SK-N-SH (cell line): ENCODE measurements at regions not wholly inside any gene's neighbourhood (a gene's known extent, or its start where the extent isn't known, plus 50 kb on each side); places are given as distances from the start of the nearest gene placed in this dataset.
A peak's percentile ranks its signal among the peaks of the same experiment; 100 is the strongest.

Experiments used
- CTCF ChIA-PET: fragments of 300-600, 350-600 bp; formaldehyde crosslinking; extraction: SDS; loops from one replicate; lab custom pipeline; 2021; lab: Yijun Ruan, JAX
- POLR2A ChIA-PET: fragments of 350-600 bp; sonication (Branson Sonifier 250); formaldehyde crosslinking; extraction: SDS; loops from one replicate; lab custom pipeline; 2020; ENCODE audit warnings: antibody characterized with exemption, inconsistent platforms; lab: Yijun Ruan, JAX
- DNase-seq: peaks from one replicate; pipeline ENCODE4 v3.0.0; 2012
- H2AFZ ChIP-seq: fragments of 200-600 bp; sonication (generic); 2 replicates; pipeline ENCODE4 v1.8.1; 2016; ENCODE audit warnings: antibody characterized with exemption, mild to moderate bottlenecking, low read depth
- H3F3A ChIP-seq: fragments of 200-600 bp; sonication (generic); replicated peaks from 2 replicates; pipeline ENCODE3; 2016; ENCODE audit warnings: antibody characterized with exemption, mild to moderate bottlenecking; ENCODE audit not compliant: insufficient read depth
- H3K27ac ChIP-seq, 2 experiments: fragments of 200-500 bp in 1 of 2; fragments of 200-600 bp in 1 of 2; sonication (Bioruptor generic) in 1 of 2; sonication (generic), shearing (Covaris generic) in 1 of 2; 2 replicates each; pipeline versions ENCODE4 v1.5.1 to v1.6.1; 2014 to 2016; ENCODE audit warnings: low read depth in 2 of 2, inconsistent platforms in 1 of 2, low read length in 1 of 2, mild to moderate bottlenecking in 1 of 2, mixed read lengths in 1 of 2
- H3K27me3 ChIP-seq: fragments of 200-600 bp; sonication (generic), shearing (Covaris generic); 2 replicates; pipeline ENCODE4 v1.6.1; 2016; ENCODE audit warnings: mixed run types; ENCODE audit not compliant: insufficient read depth
- H3K36me3 ChIP-seq, 2 experiments: fragments of 200-500 bp in 1 of 2; fragments of 200-600 bp in 1 of 2; sonication (Bioruptor generic) in 1 of 2; sonication (generic) in 1 of 2; replicated peaks in 1 of 2; 2 replicates each; pipeline versions ENCODE3 to v1.5.1; 2014 to 2016; ENCODE audit warnings: low read length in 1 of 2, mild to moderate bottlenecking in 1 of 2; ENCODE audit not compliant: insufficient read depth in 2 of 2, control insufficient read depth in 1 of 2
- H3K4me1 ChIP-seq, 2 experiments: fragments of 200-500 bp in 1 of 2; fragments of 200-600 bp in 1 of 2; sonication (Bioruptor generic) in 1 of 2; sonication (generic), shearing (Covaris generic) in 1 of 2; 2 replicates each; pipeline versions ENCODE4 v1.5.1 to v1.6.1; 2014 to 2016; ENCODE audit warnings: low read depth in 1 of 2, low read length in 1 of 2, mixed run types in 1 of 2; ENCODE audit not compliant: insufficient read depth in 2 of 2, control insufficient read depth in 1 of 2
- H3K4me2 ChIP-seq: fragments of 200-600 bp; sonication (generic), shearing (Covaris generic); 2 replicates; pipeline ENCODE4 v1.6.1; 2017; ENCODE audit warnings: mixed run types
- H3K4me3 ChIP-seq, 2 experiments: fragments of 200-500 bp in 1 of 2; fragments of 200-600 bp in 1 of 2; sonication (Bioruptor generic) in 1 of 2; sonication (generic), shearing (Covaris generic) in 1 of 2; 2 replicates each; pipeline versions ENCODE4 v1.5.1 to v1.8.1; 2014 to 2016; ENCODE audit warnings: low read depth in 2 of 2, inconsistent platforms in 1 of 2, low read length in 1 of 2, mild to moderate bottlenecking in 1 of 2, mixed read lengths in 1 of 2, moderate library complexity in 1 of 2
- H3K79me2 ChIP-seq: fragments of 200-600 bp; sonication (generic); 2 replicates; pipeline ENCODE4 v1.8.1; 2017; ENCODE audit warnings: mild to moderate bottlenecking; ENCODE audit not compliant: insufficient read depth
- H3K9ac ChIP-seq: fragments of 200-600 bp; sonication (generic); 2 replicates; pipeline ENCODE4 v1.6.1; 2017; ENCODE audit warnings: mixed run types
- H3K9me2 ChIP-seq: fragments of 200-600 bp; sonication (generic); 2 replicates; pipeline ENCODE4 v1.6.1; 2017; ENCODE audit warnings: mixed run types
- H3K9me3 ChIP-seq: fragments of 200-600 bp; sonication (generic); 2 replicates; pipeline ENCODE4 v1.6.1; 2017; ENCODE audit warnings: mixed run types, mild to moderate bottlenecking, moderate library complexity
- H4K20me1 ChIP-seq: fragments of 200-600 bp; sonication (generic); 2 replicates; pipeline ENCODE4 v1.6.1; 2017; ENCODE audit warnings: mild to moderate bottlenecking, mixed run types; ENCODE audit not compliant: insufficient read depth
- ELF1 ChIP-seq: IDR thresholded peaks from 2 replicates; pipeline ENCODE4 v1.4.0; 2012
- EP300 ChIP-seq, 2 experiments: IDR thresholded peaks; 2 replicates each; pipeline versions ENCODE4 v1.4.0 to v1.6.1; 2012; ENCODE audit warnings: borderline replicate concordance in 1 of 2, low read depth in 1 of 2, low read length in 1 of 2
- FOSL2 ChIP-seq: IDR thresholded peaks from 2 replicates; pipeline ENCODE4 v1.4.0; 2012; ENCODE audit warnings: low read depth, mild to moderate bottlenecking, moderate library complexity, borderline replicate concordance
- FOXM1 ChIP-seq: IDR thresholded peaks from 2 replicates; pipeline ENCODE4 v1.4.0; 2012; ENCODE audit warnings: low read depth, mild to moderate bottlenecking
- GABPA ChIP-seq: IDR thresholded peaks from 2 replicates; pipeline ENCODE4 v1.4.0; 2012; ENCODE audit warnings: low read depth, mild to moderate bottlenecking
- GATA2 ChIP-seq: sonication (generic); formaldehyde crosslinking; IDR thresholded peaks from 2 replicates; pipeline ENCODE4 v1.5.0; 2020; ENCODE audit warnings: mild to moderate bottlenecking, missing genetic modification reagents
- JUND ChIP-seq: IDR thresholded peaks from 2 replicates; pipeline ENCODE4 v1.4.0; 2012
- RFX5 ChIP-seq: IDR thresholded peaks from 2 replicates; pipeline ENCODE4 v1.6.1; 2012; ENCODE audit warnings: mild to moderate bottlenecking, improper control_type of control experiment, low read length
- RXRA ChIP-seq: IDR thresholded peaks from 2 replicates; pipeline ENCODE4 v1.4.0; 2012; ENCODE audit warnings: low read depth, mild to moderate bottlenecking, borderline replicate concordance
- SIN3A ChIP-seq: IDR thresholded peaks from 2 replicates; pipeline ENCODE4 v1.6.1; 2012; ENCODE audit warnings: low read depth, mild to moderate bottlenecking, low read length, moderate library complexity, borderline replicate concordance
- TEAD4 ChIP-seq: IDR thresholded peaks from 2 replicates; pipeline ENCODE4 v1.4.0; 2012; ENCODE audit warnings: mild to moderate bottlenecking, borderline replicate concordance; ENCODE audit not compliant: insufficient read depth
- YY1 ChIP-seq: IDR thresholded peaks from 2 replicates; pipeline ENCODE4 v1.4.0; 2012; ENCODE audit warnings: low read depth, mild to moderate bottlenecking
- WGBS: methylation state at CpG from one replicate; pipeline ENCODE4 v1.1.6; 2017; ENCODE audit warnings: low lambda C conversion rate; 5-methylcytosine and 5-hydroxymethylcytosine counted together
- TF ChIP-seq, protein P1 (sequence below): fragments of 150-350 bp; IDR thresholded peaks from 2 replicates; pipeline ENCODE4 v1.6.1; 2016; ENCODE audit warnings: mild to moderate bottlenecking, low read depth, low read length
- TF ChIP-seq, protein P2 (sequence below): IDR thresholded peaks from 2 replicates; pipeline ENCODE4 v1.4.0; 2012; ENCODE audit warnings: low read depth, borderline replicate concordance
- TF ChIP-seq, protein P3 (sequence below): IDR thresholded peaks from 2 replicates; pipeline ENCODE4 v1.4.0; 2012; ENCODE audit warnings: low read depth, borderline replicate concordance

DNA sequence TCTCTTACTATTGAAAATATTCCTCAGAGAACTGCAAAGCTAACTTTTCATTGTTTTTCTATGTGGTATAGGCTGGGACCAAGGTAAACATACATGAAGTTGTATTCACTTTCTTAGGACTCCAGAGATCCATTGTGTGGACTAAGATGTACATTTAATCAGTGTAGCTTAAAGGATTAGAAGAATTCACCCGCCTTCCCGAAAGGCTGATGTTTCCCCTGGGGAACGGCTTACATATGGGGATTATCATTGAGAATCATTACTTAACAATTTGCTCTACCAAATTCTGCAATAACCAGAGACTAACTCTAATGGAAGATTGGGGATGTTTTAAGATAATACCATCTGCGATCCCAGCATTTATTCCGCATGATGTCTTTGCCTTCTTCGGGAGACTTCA lies 257.1 kb upstream of the KIAA1217 start:
- Histone ChIP-seq H3K9ac (no peak overlapping the region), H3K79me2 (no peaks in the 10 kb centered on the region), H2AFZ (no peak overlapping the region), H3K4me2 (no peak overlapping the region), H3F3A (no peaks in the 10 kb centered on the region), H3K27ac (no peak overlapping the region), H3K9me3 (no peaks in the 10 kb centered on the region), H3K4me1 (no peaks in the 10 kb centered on the region), H3K27me3 (no peaks in the 10 kb centered on the region), H3K4me3 (no peak overlapping the region), H4K20me1 (no peaks in the 10 kb centered on the region), H3K9me2 (no peaks in the 10 kb centered on the region), H3K36me3 (no peaks in the 10 kb centered on the region)
- 40% methylated on average over 6 of the region's 6 CpGs for WGBS
- ChIA-PET POLR2A (no interaction called here), CTCF (no interaction called here)
- TF ChIP-seq JUND: no peak
- TF ChIP-seq YY1: no peak
- TF ChIP-seq, protein P1, sequence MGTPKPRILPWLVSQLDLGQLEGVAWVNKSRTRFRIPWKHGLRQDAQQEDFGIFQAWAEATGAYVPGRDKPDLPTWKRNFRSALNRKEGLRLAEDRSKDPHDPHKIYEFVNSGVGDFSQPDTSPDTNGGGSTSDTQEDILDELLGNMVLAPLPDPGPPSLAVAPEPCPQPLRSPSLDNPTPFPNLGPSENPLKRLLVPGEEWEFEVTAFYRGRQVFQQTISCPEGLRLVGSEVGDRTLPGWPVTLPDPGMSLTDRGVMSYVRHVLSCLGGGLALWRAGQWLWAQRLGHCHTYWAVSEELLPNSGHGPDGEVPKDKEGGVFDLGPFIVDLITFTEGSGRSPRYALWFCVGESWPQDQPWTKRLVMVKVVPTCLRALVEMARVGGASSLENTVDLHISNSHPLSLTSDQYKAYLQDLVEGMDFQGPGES: no peak
- no peak for TF ChIP-seq RFX5
- no peak for TF ChIP-seq ELF1
- TF ChIP-seq, protein P2, sequence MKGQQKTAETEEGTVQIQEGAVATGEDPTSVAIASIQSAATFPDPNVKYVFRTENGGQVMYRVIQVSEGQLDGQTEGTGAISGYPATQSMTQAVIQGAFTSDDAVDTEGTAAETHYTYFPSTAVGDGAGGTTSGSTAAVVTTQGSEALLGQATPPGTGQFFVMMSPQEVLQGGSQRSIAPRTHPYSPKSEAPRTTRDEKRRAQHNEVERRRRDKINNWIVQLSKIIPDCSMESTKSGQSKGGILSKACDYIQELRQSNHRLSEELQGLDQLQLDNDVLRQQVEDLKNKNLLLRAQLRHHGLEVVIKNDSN: no peak
- no peak for TF ChIP-seq SIN3A
- no peak for TF ChIP-seq GABPA
- TF ChIP-seq TEAD4: no peak
- TF ChIP-seq, protein P3, sequence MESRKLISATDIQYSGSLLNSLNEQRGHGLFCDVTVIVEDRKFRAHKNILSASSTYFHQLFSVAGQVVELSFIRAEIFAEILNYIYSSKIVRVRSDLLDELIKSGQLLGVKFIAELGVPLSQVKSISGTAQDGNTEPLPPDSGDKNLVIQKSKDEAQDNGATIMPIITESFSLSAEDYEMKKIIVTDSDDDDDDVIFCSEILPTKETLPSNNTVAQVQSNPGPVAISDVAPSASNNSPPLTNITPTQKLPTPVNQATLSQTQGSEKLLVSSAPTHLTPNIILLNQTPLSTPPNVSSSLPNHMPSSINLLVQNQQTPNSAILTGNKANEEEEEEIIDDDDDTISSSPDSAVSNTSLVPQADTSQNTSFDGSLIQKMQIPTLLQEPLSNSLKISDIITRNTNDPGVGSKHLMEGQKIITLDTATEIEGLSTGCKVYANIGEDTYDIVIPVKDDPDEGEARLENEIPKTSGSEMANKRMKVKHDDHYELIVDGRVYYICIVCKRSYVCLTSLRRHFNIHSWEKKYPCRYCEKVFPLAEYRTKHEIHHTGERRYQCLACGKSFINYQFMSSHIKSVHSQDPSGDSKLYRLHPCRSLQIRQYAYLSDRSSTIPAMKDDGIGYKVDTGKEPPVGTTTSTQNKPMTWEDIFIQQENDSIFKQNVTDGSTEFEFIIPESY: no peak
- TF ChIP-seq FOXM1: no peak
- TF ChIP-seq FOSL2: no peak
- no peak for TF ChIP-seq EP300 (IDR thresholded peaks at IDR 0.05; ENCODE audit: borderline replicate concordance in 1 of 2, low read depth in 1 of 2, low read length in 1 of 2)
- DNase-seq: no peak

DNA sequence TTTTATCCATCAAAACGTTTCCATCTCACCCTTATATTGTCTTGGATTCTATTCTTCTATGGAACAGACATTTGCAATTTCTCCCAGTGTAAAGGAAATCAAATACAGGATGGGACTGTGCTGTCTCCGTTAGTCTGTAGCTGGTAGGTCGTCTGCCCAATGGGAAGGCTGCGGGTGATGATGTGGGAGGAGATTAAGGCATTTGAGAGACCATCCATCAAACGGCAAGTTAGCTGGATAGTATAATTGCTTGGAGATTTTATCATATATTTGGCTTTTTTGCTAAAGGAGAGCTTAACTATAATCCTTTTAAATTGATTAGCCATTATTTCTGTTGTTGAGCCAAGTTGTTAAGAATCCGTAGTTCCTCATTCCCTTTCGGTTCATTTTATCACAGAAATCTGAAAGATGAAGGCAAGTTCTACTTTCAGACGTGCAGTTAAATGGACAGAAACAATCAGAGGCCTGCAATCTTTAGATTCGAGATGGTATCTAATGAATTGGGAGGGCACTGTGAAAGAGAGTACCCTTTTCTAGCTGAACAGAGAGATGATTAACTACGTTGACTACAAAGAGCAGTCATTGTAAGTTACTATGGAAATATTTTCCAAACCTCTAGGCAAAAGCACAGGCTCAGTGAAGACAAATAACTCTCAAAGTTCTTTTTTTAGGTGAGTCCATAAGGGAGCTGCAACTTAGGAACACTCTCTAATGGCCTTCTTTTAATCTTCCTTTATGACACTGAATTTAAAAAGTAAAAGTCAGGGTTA lies 253.3 kb upstream of the KIAA1217 start:
- Histone ChIP-seq H3K9me3 (no peaks in the 10 kb centered on the region), H3K9ac (no peak overlapping the region), H3K4me3 (peak overlapping the region in 1 of 2 experiments; percentile 27; a peak in 3 of 4 replicates)
- CTCF ChIA-PET: interaction anchor here (1.2 kb wide), 1 partner anchor 12 kb away, joined by 3 read pairs; no protein-coding TSS in a partner anchor
- TF ChIP-seq GATA2 (CRISPR knock-in tag): peak; percentile 35; the same call in 1 of the 2 replicates
- no peak for TF ChIP-seq RXRA
- TF ChIP-seq, all 33 proteins: peak for 1
- H3K4me2 ChIP-seq: no peak overlapping the region; the same call in 1 of the 2 replicates
- H3K27me3 ChIP-seq: no peaks in the 10 kb centered on the region
- no peak overlapping the region for H3K27ac ChIP-seq
- H2AFZ ChIP-seq: no peak overlapping the region
- H3F3A ChIP-seq: no peaks in the 10 kb centered on the region
- DNase-seq: peak; percentile 42
- no peaks in the 10 kb centered on the region for H3K79me2 ChIP-seq
- H3K9me2 ChIP-seq: no peaks in the 10 kb centered on the region
- no peaks in the 10 kb centered on the region for H4K20me1 ChIP-seq
- no peaks in the 10 kb centered on the region for H3K4me1 ChIP-seq
- POLR2A ChIA-PET: no interaction called here
- WGBS: 7% methylated on average over 10 of the region's 10 CpGs
- H3K36me3 ChIP-seq: no peaks in the 10 kb centered on the region
